ENCODE measurements at regions not wholly inside any gene's neighbourhood (a gene's known extent, or its start where the extent isn't known, plus 50 kb on each side); places are given as distances from the start of the nearest gene placed in this dataset.
"Not testable (repeated sequence)": the region's sequence is repeated elsewhere in the genome, so short reads cannot be mapped to it uniquely, and the experiment has no call there.

DNA sequence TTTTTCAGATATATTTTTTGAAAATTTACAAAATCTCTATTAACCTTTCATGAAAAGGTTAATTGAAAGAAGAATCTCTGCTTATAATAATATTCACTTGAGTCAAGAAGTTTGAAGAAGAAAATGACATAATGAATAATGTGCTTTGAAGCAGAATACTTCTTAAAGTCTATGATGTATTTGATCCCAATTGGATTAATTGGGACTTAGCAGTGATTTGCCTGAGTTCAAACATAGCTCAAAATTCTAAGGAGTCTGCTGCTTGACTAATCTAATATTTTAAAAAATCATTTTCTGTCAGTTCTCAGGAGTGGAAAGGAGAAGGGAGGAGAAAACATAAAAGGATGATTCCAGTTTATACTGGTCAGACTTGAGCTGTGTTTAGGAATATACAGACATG, 1150.4 kb upstream of the INTU start:
- no peak overlapping the region for H3K4me3 ChIP-seq (ENCODE audit: low read depth, low read length)
- DNase-seq (ENCODE audit: low read depth): no peak
- TF ChIP-seq, protein P1, sequence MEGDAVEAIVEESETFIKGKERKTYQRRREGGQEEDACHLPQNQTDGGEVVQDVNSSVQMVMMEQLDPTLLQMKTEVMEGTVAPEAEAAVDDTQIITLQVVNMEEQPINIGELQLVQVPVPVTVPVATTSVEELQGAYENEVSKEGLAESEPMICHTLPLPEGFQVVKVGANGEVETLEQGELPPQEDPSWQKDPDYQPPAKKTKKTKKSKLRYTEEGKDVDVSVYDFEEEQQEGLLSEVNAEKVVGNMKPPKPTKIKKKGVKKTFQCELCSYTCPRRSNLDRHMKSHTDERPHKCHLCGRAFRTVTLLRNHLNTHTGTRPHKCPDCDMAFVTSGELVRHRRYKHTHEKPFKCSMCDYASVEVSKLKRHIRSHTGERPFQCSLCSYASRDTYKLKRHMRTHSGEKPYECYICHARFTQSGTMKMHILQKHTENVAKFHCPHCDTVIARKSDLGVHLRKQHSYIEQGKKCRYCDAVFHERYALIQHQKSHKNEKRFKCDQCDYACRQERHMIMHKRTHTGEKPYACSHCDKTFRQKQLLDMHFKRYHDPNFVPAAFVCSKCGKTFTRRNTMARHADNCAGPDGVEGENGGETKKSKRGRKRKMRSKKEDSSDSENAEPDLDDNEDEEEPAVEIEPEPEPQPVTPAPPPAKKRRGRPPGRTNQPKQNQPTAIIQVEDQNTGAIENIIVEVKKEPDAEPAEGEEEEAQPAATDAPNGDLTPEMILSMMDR (IDR thresholded peaks at IDR 0.05; ENCODE audit: insufficient read depth, low read depth, low read length, missing control alignments): no peak

DNA sequence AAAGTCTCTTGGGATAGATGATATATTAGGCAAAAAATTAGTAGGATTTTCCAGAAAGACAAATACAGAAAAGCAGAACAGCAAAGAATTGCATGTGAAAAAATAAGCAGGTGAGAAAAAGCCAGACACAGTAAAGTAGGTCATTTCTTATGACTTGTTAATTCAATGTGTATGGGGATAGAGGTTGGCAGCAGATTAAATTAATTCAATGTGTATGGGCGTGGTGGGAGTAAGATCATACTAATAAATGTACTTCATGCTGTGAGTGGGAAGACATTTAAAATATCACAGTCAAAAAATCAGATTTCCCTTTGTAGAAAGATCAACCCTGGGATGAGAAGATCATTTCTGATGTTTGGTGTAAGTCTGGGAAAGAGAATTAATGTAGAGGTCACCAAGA, 1146.4 kb upstream of the INTU start:
- TF ChIP-seq, protein P1 (IDR thresholded peaks at IDR 0.05; ENCODE audit: insufficient read depth, low read depth, low read length, missing control alignments): no peak
- no peak overlapping the region for H3K4me3 ChIP-seq (ENCODE audit: low read depth, low read length)
- DNase-seq (ENCODE audit: low read depth): no peak

DNA sequence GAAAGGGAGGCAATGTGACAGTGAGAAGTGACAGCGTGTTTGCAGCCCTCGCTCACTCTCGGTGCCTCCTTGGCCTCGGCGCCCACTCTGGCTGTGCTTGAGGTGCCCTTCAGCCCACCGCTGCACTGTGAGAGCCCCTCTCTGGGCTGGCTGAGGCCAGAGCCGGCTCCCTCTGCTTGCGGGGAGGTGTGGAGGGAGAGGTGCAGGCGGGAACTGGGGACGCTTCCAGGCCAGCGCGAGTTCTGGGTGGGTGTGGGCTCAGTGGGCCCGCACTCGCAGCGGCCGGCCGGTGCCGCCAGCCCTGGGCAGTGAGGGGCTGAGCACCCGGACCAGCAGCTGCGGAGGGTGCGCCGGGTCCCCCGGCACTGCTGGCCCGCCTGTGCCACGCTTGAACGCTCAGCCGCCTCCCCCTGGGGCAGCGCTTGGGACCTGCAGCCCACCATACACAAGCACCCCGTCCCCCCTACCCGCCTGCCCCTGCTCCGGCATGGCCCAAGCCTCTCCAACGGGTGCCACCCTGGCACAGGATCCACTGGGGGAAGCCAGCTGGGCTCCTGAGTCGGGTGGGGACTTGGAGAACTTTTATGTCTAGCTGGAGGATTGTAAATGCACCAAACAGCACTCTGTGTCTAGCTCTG, 1142.8 kb upstream of the INTU start:
- TF ChIP-seq, protein P1 (IDR thresholded peaks at IDR 0.05; ENCODE audit: insufficient read depth, low read depth, low read length, missing control alignments): no peak
- DNase-seq (ENCODE audit: low read depth): no peak
- H3K4me3 ChIP-seq (ENCODE audit: low read depth, low read length): no peak overlapping the region

DNA sequence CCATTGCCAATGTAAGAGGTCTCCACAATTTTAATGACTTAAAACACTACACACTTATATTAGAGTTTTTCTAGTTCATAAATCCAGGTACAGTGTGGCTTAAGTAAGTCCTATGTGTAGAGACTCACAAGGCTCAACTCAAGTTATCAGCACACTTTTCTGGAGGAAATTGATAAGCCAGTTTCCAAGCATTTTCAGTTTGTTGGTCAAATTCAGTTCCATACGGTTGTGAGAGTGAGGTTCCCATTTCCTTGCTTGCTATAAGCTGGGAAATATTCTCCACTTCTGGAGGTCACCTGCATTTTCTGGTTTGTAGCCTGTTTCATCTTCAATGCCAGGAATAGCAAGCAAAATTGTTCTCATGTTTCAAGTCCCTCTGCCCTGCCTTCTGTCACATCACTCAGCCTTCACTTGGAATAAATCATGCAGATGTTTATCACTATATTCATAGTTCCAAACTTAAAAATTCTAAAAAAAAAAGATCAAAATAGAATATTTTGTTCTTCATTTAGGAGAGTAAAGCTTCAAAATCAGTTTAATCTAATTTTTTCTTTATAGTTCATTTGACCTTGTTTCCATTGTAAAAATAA, 1137.5 kb upstream of the INTU start:
- no peak overlapping the region for H3K4me3 ChIP-seq (ENCODE audit: low read depth, low read length)
- TF ChIP-seq, protein P1 (IDR thresholded peaks at IDR 0.05; ENCODE audit: insufficient read depth, low read depth, low read length, missing control alignments): no peak
- no peak for DNase-seq (ENCODE audit: low read depth)

DNA sequence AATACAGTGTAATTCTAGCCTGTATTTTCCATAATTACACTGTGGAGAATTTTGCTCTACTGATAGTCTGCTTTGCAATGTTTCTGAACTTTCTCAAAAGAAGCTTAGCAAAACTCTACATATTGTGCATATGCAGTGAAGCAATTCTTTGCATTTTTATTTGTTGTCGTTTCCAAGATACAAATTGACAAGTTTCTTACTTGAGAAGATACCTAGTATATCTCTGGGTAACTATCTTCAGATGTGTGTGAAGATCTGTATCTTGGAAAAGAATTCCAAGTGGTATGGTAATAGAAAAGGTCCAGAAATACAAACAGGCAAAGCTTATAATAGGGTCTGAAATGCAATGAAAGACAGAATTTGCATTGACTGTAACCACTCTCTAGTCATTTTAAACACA, 1119.8 kb upstream of the INTU start:
- TF ChIP-seq, protein P1 (IDR thresholded peaks at IDR 0.05; ENCODE audit: insufficient read depth, low read depth, low read length, missing control alignments): no peak
- no peak for DNase-seq (ENCODE audit: low read depth)
- no peak overlapping the region for H3K4me3 ChIP-seq (ENCODE audit: low read depth, low read length)

DNA sequence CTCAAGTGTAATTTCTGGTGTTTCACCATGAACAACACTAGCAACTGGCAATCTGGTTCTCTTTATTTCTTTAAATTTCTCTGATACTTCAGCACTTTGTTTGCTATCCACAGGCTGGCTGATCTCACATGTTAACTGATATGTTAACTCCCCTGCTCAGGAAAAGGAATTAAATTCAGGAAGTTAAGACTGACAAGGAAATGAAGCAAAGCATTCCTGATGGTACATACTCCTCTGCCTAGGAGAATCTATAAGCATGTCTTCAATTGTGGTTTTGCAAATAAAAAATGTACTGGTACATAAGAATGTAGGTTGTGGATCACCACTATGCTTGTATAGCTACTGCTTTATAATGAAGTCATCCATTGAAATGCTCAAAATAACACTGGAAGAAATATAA, 1119.2 kb upstream of the INTU start:
- no peak overlapping the region for H3K4me3 ChIP-seq (ENCODE audit: low read depth, low read length)
- DNase-seq (ENCODE audit: low read depth): no peak
- TF ChIP-seq, protein P1 (IDR thresholded peaks at IDR 0.05; ENCODE audit: insufficient read depth, low read depth, low read length, missing control alignments): no peak

DNA sequence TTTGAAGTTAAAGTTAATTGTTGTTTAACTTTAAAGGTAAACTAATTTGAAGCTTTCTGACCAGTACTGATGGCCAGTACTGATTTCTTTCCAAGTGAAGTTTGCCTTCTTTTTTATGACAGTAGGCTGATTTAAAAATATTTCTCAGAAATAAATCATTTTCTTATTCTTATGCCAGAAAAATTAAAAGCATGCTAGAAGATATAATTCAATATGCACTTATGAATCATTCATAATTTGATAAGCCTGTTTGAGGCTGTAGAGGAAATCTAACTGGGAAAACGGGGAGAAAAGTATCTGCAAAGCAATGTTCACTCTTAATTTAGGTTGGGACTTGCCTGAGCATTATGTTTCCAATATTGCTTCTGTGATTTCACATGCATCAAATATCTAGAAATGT, 1112.0 kb upstream of the INTU start:
- TF ChIP-seq, protein P1 (IDR thresholded peaks at IDR 0.05; ENCODE audit: insufficient read depth, low read depth, low read length, missing control alignments): no peak
- H3K4me3 ChIP-seq (ENCODE audit: low read depth, low read length): no peak overlapping the region
- DNase-seq (ENCODE audit: low read depth): no peak

DNA sequence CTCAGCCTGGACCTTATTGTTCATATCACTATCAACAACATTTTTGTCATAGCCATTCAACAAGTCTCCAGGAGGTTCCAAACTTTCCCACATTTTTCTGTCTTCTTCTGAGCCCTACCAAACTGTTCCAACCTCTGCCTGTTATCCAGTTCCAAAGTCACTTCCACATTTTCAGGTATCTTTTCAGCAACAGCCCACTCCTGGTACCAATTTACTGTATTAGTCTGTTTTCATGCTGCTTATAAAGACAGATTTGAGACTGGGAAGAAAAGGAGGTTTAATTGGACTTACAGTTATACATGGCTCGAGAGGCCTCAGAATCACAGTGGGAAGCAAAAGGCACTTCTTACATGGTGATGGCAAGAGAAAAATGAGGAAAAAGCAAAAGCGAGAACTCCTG, 1107.4 kb upstream of the INTU start:
- not testable (repeated sequence) for H3K4me3 ChIP-seq (ENCODE audit: low read depth, low read length); DNase-seq (ENCODE audit: low read depth)

Measured in GM12865 (cell line).